ENCODE measurements at regions not wholly inside any gene's neighbourhood (a gene's known extent, or its start where the extent isn't known, plus 50 kb on each side); places are given as distances from the start of the nearest gene placed in this dataset.

DNA sequence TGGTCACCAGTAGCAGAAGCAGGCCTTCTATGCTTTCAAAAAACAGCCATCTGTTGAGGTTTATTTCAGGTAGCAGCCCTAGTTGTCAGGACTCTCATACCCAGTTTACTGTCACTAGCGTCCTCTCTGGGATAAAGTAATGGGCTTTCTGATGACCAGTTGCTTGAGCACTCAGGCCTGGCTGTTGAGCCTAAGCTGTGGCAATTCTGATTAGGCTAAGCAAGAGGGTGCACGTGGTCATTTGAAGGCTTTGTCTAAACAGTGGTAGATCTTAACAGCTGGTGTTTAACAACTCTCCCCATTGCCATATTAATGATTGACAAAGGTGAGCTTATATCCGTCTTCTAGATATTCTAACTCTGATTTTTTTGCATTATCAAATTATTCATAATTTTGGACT, 132.9 kb upstream of the TMCO5A start:
- TF ChIP-seq, protein P1, sequence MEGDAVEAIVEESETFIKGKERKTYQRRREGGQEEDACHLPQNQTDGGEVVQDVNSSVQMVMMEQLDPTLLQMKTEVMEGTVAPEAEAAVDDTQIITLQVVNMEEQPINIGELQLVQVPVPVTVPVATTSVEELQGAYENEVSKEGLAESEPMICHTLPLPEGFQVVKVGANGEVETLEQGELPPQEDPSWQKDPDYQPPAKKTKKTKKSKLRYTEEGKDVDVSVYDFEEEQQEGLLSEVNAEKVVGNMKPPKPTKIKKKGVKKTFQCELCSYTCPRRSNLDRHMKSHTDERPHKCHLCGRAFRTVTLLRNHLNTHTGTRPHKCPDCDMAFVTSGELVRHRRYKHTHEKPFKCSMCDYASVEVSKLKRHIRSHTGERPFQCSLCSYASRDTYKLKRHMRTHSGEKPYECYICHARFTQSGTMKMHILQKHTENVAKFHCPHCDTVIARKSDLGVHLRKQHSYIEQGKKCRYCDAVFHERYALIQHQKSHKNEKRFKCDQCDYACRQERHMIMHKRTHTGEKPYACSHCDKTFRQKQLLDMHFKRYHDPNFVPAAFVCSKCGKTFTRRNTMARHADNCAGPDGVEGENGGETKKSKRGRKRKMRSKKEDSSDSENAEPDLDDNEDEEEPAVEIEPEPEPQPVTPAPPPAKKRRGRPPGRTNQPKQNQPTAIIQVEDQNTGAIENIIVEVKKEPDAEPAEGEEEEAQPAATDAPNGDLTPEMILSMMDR (conservative IDR thresholded peaks at IDR 0.05 in 1 of 2, IDR thresholded peaks at IDR 0.05 in 1 of 2; ENCODE audit: extremely low read depth in 1 of 2, insufficient read depth in 1 of 2, low read depth in 1 of 2, low read length in 2 of 2): no peak
- no peak for TF ChIP-seq EZH2 (IDR thresholded peaks at IDR 0.05; ENCODE audit: borderline replicate concordance, low read length)

Measured in mammary epithelial cell (primary cell).